ENCODE measurements at regions not wholly inside any gene's neighbourhood (a gene's known extent, or its start where the extent isn't known, plus 50 kb on each side); places are given as distances from the start of the nearest gene placed in this dataset.
A peak's percentile ranks its signal among the peaks of the same experiment; 100 is the strongest.

- no peak for TF ChIP-seq EZH2phosphoT487 (IDR thresholded peaks at IDR 0.05; ENCODE audit: borderline replicate concordance, low read length)
- TF ChIP-seq CTCF (conservative IDR thresholded peaks at IDR 0.05; ENCODE audit: low read depth, low read length) = no peak
- TF ChIP-seq EZH2 (IDR thresholded peaks at IDR 0.05; ENCODE audit: low read length, unreplicated experiment) = no peak
- Histone ChIP-seq H3K27me3 (ENCODE audit: low read length) (no peaks in the 10 kb centered on the region), H3K27ac (ENCODE audit: low read length) (no peak overlapping the region), H3K9ac (ENCODE audit: low read length) (no peak overlapping the region), H2AFZ (ENCODE audit: low read length) (no peak overlapping the region), H3K9me3 (ENCODE audit: low read length) (no peaks in the 10 kb centered on the region), H3F3A (ENCODE audit: low read length, unreplicated experiment) (no peaks in the 10 kb centered on the region), H3K4me1 (ENCODE audit: insufficient read depth, low read length) (peaks cover 5% of the 10 kb centered on the region; the same call in 1 of the 2 replicates), H3K79me2 (ENCODE audit: low read length) (no peaks in the 10 kb centered on the region), H3K4me3 (ENCODE audit: low read length) (no peak overlapping the region), H3K9me2 (replicated peaks; ENCODE audit: low read length) (no peaks in the 10 kb centered on the region), H3K36me3 (ENCODE audit: low read depth, low read length) (no peaks in the 10 kb centered on the region), H3K4me2 (ENCODE audit: low read length) (no peak overlapping the region), H4K20me1 (ENCODE audit: low read length) (no peaks in the 10 kb centered on the region)
- ChIA-PET POLR2A (ENCODE audit: unreplicated experiment) (no interaction called here), CTCF (no interaction called here)
- peak; percentile 76 for ATAC-seq
- no TSS peak for BruUV-seq (replicated peaks)
- DNase-seq = peak; percentile 19
- intact Hi-C loops (cut with micrococcal nuclease) = no loop called here
Observed at GRCh38 chr11:35056391-35057093, 82.4 kb upstream of the CD44 start.

DNA sequence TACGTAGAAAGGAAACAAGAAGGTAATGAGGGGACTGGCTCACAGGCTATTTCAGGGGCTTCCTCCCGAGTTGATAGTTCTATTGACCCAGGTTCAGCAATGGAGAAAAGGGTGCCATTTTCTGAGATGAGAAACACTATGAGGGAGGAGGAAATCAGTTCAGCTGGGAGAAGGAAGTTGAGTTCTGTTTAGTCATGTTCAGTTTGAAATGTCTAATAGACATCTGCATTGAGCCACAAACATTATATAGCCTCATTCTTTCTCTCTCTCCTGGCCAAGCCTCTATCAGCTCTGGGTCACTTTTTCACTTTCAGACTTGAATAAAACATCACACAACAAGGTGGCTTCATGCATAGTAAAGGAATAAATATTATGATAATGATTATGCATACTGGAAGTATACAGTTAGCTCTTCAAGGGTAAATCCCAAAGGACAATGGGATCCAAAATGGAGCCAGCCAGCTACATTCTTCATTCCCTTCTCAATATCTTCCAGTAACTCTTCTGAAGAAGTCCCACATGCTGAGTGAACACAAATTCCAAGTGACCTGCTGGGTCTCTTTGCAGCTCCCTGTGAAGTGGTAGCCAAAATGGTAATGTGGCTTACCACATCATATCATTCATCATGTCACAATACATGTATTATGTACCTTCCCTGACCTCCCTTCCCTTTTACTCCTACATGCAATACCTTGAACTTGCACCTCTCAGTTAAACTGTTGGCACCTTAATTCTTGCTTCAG is 80.9 kb upstream of the CD44 start:
- BruUV-seq (replicated peaks) = no TSS peak
- CTCF ChIA-PET = no interaction called here
- no peaks in the 10 kb centered on the region for H3K9me2 ChIP-seq (replicated peaks; ENCODE audit: low read length)

More for the DNA sequence above, 80.9 kb upstream of the CD44 start:
- Histone ChIP-seq H3K4me1 (ENCODE audit: insufficient read depth, low read length) (peaks cover 14% of the 10 kb centered on the region), H3K79me2 (ENCODE audit: low read length) (no peaks in the 10 kb centered on the region), H3K27ac (ENCODE audit: low read length) (no peak overlapping the region), H2AFZ (ENCODE audit: low read length) (no peak overlapping the region), H4K20me1 (ENCODE audit: low read length) (no peaks in the 10 kb centered on the region), H3K4me2 (ENCODE audit: low read length) (no peak overlapping the region), H3K4me3 (ENCODE audit: low read length) (no peak overlapping the region), H3K27me3 (ENCODE audit: low read length) (no peaks in the 10 kb centered on the region), H3K9ac (ENCODE audit: low read length) (no peak overlapping the region), H3F3A (ENCODE audit: low read length, unreplicated experiment) (no peaks in the 10 kb centered on the region), H3K36me3 (ENCODE audit: low read depth, low read length) (no peaks in the 10 kb centered on the region), H3K9me3 (ENCODE audit: low read length) (no peaks in the 10 kb centered on the region)
- POLR2A ChIA-PET (ENCODE audit: unreplicated experiment) = no interaction called here
- ATAC-seq (no peak), DNase-seq (no peak)
- no peak for TF ChIP-seq EZH2 (IDR thresholded peaks at IDR 0.05; ENCODE audit: low read length, unreplicated experiment)
- no peak for TF ChIP-seq EZH2phosphoT487 (IDR thresholded peaks at IDR 0.05; ENCODE audit: borderline replicate concordance, low read length)
- no peak for TF ChIP-seq CTCF (conservative IDR thresholded peaks at IDR 0.05; ENCODE audit: low read depth, low read length)
- intact Hi-C loops (cut with micrococcal nuclease) = no loop called here

All from PC-3 (cell line).